ENCODE measurements at regions not wholly inside any gene's neighbourhood (a gene's known extent, or its start where the extent isn't known, plus 50 kb on each side); places are given as distances from the start of the nearest gene placed in this dataset.

- Histone ChIP-seq H3K4ac (ENCODE audit: low read depth, low read length) (no peak overlapping the region), H3K23me2 (ENCODE audit: insufficient read length, low read depth, low read length, poor library complexity, severe bottlenecking) (no peaks in the 10 kb centered on the region), H3K14ac (ENCODE audit: insufficient read depth, low read length) (no peak overlapping the region), H3K9ac (ENCODE audit: extremely low read depth, insufficient read length, low read length) (no peak overlapping the region), H4K5ac (ENCODE audit: insufficient read length, low read depth, low read length) (no peak overlapping the region), H2BK12ac (ENCODE audit: insufficient read length, low read depth, low read length) (no peak overlapping the region), H4K20me1 (ENCODE audit: control insufficient read depth, insufficient read depth, insufficient read length) (no peaks in the 10 kb centered on the region), H3K79me1 (ENCODE audit: insufficient read depth, low read depth, low read length, poor library complexity, severe bottlenecking) (no peaks in the 10 kb centered on the region), H2AK5ac (ENCODE audit: insufficient read length, low read length) (no peak overlapping the region), H2BK15ac (ENCODE audit: low read depth, low read length) (no peak overlapping the region), H3K79me2 (ENCODE audit: insufficient read depth, low read length) (no peaks in the 10 kb centered on the region), H3K56ac (ENCODE audit: insufficient read length, low read depth, low read length) (no peak overlapping the region), H2AFZ (ENCODE audit: low read length) (no peak overlapping the region), H3K9me3 (ENCODE audit: control insufficient read depth, low read depth, low read length) (no peaks in the 10 kb centered on the region), H3K27me3 (ENCODE audit: insufficient read depth, low read length) (no peaks in the 10 kb centered on the region), H2BK20ac (ENCODE audit: low read depth, low read length, poor library complexity, severe bottlenecking) (no peak overlapping the region), H3T11ph (ENCODE audit: low read length) (no peak overlapping the region), H3K18ac (ENCODE audit: insufficient read length, low read depth, low read length) (no peak overlapping the region), H3K23ac (ENCODE audit: insufficient read length, low read depth, low read length) (no peak overlapping the region), H3K27ac (ENCODE audit: insufficient read length, low read depth, low read length) (no peak overlapping the region), H3K4me1 (ENCODE audit: insufficient read depth, low read length) (no peaks in the 10 kb centered on the region), H2BK120ac (ENCODE audit: low read depth, low read length, poor library complexity, severe bottlenecking) (no peak overlapping the region), H3K4me2 (ENCODE audit: insufficient read depth, insufficient read length, low read length) (no peak overlapping the region), H4K91ac (ENCODE audit: insufficient read length, low read depth, low read length) (no peak overlapping the region), H2BK5ac (ENCODE audit: insufficient read length, low read length) (no peak overlapping the region), H4K8ac (replicated peaks; ENCODE audit: insufficient read length, low read depth, low read length) (no peak overlapping the region)
- Mint-ChIP-seq H3K4me3 (no peak overlapping the region), H3K36me3 (ENCODE audit: insufficient read depth in 1 of 3, low read depth in 3 of 3) (no peaks in the 10 kb centered on the region), H3K4me1 (no peaks in the 10 kb centered on the region), H3K27ac (no peak overlapping the region), H3K27me3 (ENCODE audit: low read depth) (no peaks in the 10 kb centered on the region), H3K9me3 (no peaks in the 10 kb centered on the region; a peak in 1 of 5 replicates)
- no peak for TF ChIP-seq CTCF (conservative IDR thresholded peaks at IDR 0.05)
- no peak for DNase-seq
- no CpG with 5 or more reads among the region's 1 CpG for WGBS (ENCODE audit: extremely low coverage, insufficient read length, low lambda C conversion rate)
These were observed 1141.1 kb upstream of the ACO1 start for GRCh38 chr9:31243386-31243785.

All from H9 (cell line).